Progenitor cell of endocrine pancreas (in vitro differentiated cells): ENCODE measurements at regions not wholly inside any gene's neighbourhood (a gene's known extent, or its start where the extent isn't known, plus 50 kb on each side); places are given as distances from the start of the nearest gene placed in this dataset.

Experiments
- DNase-seq: peaks from one replicate; pipeline ENCODE4 v3.0.0; 2021; ENCODE audit warnings: low spot score; ENCODE audit not compliant: unreplicated experiment
- H3K27ac Mint-ChIP-seq: 2 replicates; pipeline ENCODE4 v1.8.0; 2021; ENCODE audit warnings: mild to moderate bottlenecking, moderate library complexity, mixed read lengths
- H3K27me3 Mint-ChIP-seq: 2 replicates; pipeline ENCODE4 v1.8.0; 2021; ENCODE audit warnings: mixed read lengths
- H3K36me3 Mint-ChIP-seq: 2 replicates; pipeline ENCODE4 v1.8.0; 2022; ENCODE audit warnings: mixed read lengths; ENCODE audit not compliant: insufficient read depth
- H3K4me1 Mint-ChIP-seq: 2 replicates; pipeline ENCODE4 v1.8.0; 2021; ENCODE audit warnings: low read depth, mixed read lengths
- H3K4me3 Mint-ChIP-seq: 2 replicates; pipeline ENCODE4 v1.8.0; 2021; ENCODE audit warnings: low read depth, mild to moderate bottlenecking, moderate library complexity, mixed read lengths
- H3K9me3 Mint-ChIP-seq: 2 replicates; pipeline ENCODE4 v1.8.0; 2021; ENCODE audit warnings: low read depth, mixed read lengths
- CTCF ChIP-seq: fragments of 200-600 bp; sonication (generic); IDR thresholded peaks from one replicate; pipeline ENCODE4 v1.5.0; 2021; ENCODE audit warnings: antibody characterized with exemption, mild to moderate bottlenecking; ENCODE audit not compliant: unreplicated experiment

- no peak for TF ChIP-seq CTCF
- no peaks in the 10 kb centered on the region for H3K9me3 Mint-ChIP-seq
- H3K4me1 Mint-ChIP-seq = no peaks in the 10 kb centered on the region
- peaks cover 19% of the 10 kb centered on the region for H3K27me3 Mint-ChIP-seq
- H3K36me3 Mint-ChIP-seq = no peaks in the 10 kb centered on the region
- no peak overlapping the region for H3K27ac Mint-ChIP-seq
- no peak overlapping the region for H3K4me3 Mint-ChIP-seq
- DNase-seq = no peak
Measured at GRCh38 chr14:49408187-49408933, 177.8 kb downstream of the RPS29 start.

- H3K9me3 Mint-ChIP-seq = no peaks in the 10 kb centered on the region
- peaks cover 9% of the 10 kb centered on the region for H3K27me3 Mint-ChIP-seq
- no peak overlapping the region for H3K27ac Mint-ChIP-seq
- H3K4me1 Mint-ChIP-seq = no peaks in the 10 kb centered on the region
- no peak overlapping the region for H3K4me3 Mint-ChIP-seq
- no peak for TF ChIP-seq CTCF
- no peak for DNase-seq
- H3K36me3 Mint-ChIP-seq = no peaks in the 10 kb centered on the region
Measured at GRCh38 chr14:49405291-49405690, 180.9 kb downstream of the RPS29 start.

GRCh38 chr14:49401373-49401772 is 184.8 kb downstream of the RPS29 start:
- Mint-ChIP-seq H3K4me1 (no peaks in the 10 kb centered on the region), H3K36me3 (no peaks in the 10 kb centered on the region), H3K4me3 (no peak overlapping the region), H3K9me3 (no peaks in the 10 kb centered on the region), H3K27ac (no peak overlapping the region), H3K27me3 (peaks cover 10% of the 10 kb centered on the region)
- DNase-seq = no peak
- no peak for TF ChIP-seq CTCF

GRCh38 chr14:49396801-49397200 is 189.4 kb downstream of the RPS29 start:
- no peak overlapping the region for H3K27ac Mint-ChIP-seq

GRCh38 chr14:49381778-49382177 is 204.4 kb downstream of the RPS29 start:
- TF ChIP-seq CTCF = no peak
- DNase-seq = no peak
- H3K36me3 Mint-ChIP-seq = no peaks in the 10 kb centered on the region
- H3K9me3 Mint-ChIP-seq = peaks cover 9% of the 10 kb centered on the region
- peaks cover 6% of the 10 kb centered on the region for H3K4me1 Mint-ChIP-seq
- H3K27ac Mint-ChIP-seq = no peak overlapping the region
- H3K27me3 Mint-ChIP-seq = peaks cover 6% of the 10 kb centered on the region
- no peak overlapping the region for H3K4me3 Mint-ChIP-seq

More at GRCh38 chr14:49396801-49397200, 189.4 kb downstream of the RPS29 start:
- Mint-ChIP-seq H3K4me3 (no peak overlapping the region), H3K27me3 (peaks cover 9% of the 10 kb centered on the region), H3K4me1 (peaks cover 7% of the 10 kb centered on the region), H3K9me3 (peaks cover 3% of the 10 kb centered on the region), H3K36me3 (no peaks in the 10 kb centered on the region)
- TF ChIP-seq CTCF = no peak
- DNase-seq = no peak
